OCI-LY1 (cell line): ENCODE measurements at regions not wholly inside any gene's neighbourhood (a gene's known extent, or its start where the extent isn't known, plus 50 kb on each side); places are given as distances from the start of the nearest gene placed in this dataset.

Experiments
- EZH2 ChIP-seq: fragments of 200-600 bp; sonication (generic), shearing (Covaris generic); IDR thresholded peaks from 2 replicates; pipeline ENCODE4 v1.8.0; 2017; ENCODE audit warnings: borderline replicate concordance, mixed run types, mild to moderate bottlenecking, antibody characterized with exemption, low read length, moderate library complexity, mixed read lengths
- TF ChIP-seq, protein P1 (sequence below): fragments of 200-600 bp; sonication (generic), shearing (Covaris generic); IDR thresholded peaks from 2 replicates; pipeline ENCODE4 v1.5.1; 2017; ENCODE audit warnings: mild to moderate bottlenecking, antibody characterized with exemption, low read length, moderate library complexity, mixed read lengths

DNA sequence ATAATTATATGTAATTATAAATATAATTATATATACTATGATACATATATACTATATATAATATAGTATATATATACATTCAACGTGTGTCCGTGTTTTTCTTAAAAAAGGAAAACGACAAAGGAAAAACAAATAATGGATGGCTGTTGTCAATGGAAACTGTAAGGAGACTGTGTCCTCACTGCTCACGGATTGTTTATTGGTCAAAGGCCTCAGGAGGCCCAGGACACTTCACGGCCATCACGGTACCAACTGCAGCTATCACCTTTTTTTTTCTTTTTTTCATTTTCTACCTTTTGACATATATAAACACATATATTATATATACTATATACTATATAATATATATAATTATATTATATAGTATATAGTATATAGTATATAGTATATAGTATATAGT lies 113.4 kb downstream of the SPTSSA start:
- TF ChIP-seq, protein P1, sequence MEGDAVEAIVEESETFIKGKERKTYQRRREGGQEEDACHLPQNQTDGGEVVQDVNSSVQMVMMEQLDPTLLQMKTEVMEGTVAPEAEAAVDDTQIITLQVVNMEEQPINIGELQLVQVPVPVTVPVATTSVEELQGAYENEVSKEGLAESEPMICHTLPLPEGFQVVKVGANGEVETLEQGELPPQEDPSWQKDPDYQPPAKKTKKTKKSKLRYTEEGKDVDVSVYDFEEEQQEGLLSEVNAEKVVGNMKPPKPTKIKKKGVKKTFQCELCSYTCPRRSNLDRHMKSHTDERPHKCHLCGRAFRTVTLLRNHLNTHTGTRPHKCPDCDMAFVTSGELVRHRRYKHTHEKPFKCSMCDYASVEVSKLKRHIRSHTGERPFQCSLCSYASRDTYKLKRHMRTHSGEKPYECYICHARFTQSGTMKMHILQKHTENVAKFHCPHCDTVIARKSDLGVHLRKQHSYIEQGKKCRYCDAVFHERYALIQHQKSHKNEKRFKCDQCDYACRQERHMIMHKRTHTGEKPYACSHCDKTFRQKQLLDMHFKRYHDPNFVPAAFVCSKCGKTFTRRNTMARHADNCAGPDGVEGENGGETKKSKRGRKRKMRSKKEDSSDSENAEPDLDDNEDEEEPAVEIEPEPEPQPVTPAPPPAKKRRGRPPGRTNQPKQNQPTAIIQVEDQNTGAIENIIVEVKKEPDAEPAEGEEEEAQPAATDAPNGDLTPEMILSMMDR, result no peak
- TF ChIP-seq EZH2, result no peak
